Muscle layer of colon (tissue), 2 donors: ENCODE measurements at regions not wholly inside any gene's neighbourhood (a gene's known extent, or its start where the extent isn't known, plus 50 kb on each side); places are given as distances from the start of the nearest gene placed in this dataset.

Experiments used
- H3K27ac ChIP-seq: one replicate; pipeline ENCODE4 v1.7.0; 2013; ENCODE audit warnings: low read depth, mild to moderate bottlenecking, low read length, moderate library complexity
- H3K27me3 ChIP-seq, 2 donors: one replicate each; pipeline ENCODE4 v1.7.0; 2013; ENCODE audit warnings: low read length in 2 of 2, mild to moderate bottlenecking in 2 of 2; ENCODE audit not compliant: insufficient read depth in 2 of 2, control insufficient read depth in 1 of 2
- H3K36me3 ChIP-seq: one replicate; pipeline ENCODE4 v1.7.0; 2013; ENCODE audit warnings: mild to moderate bottlenecking, low read length; ENCODE audit not compliant: insufficient read depth
- H3K4me1 ChIP-seq: one replicate; pipeline ENCODE4 v1.7.0; 2013; ENCODE audit warnings: mild to moderate bottlenecking, low read length; ENCODE audit not compliant: insufficient read depth
- H3K4me3 ChIP-seq, 2 donors: one replicate each; pipeline ENCODE4 v1.7.0; 2013; ENCODE audit warnings: low read length in 2 of 2, low read depth in 1 of 2, mild to moderate bottlenecking in 1 of 2, moderate library complexity in 1 of 2
- H3K9ac ChIP-seq: one replicate; pipeline ENCODE4 v1.7.0; 2013; ENCODE audit warnings: low read length
- H3K9me3 ChIP-seq: one replicate; pipeline ENCODE4 v1.7.0; 2013; ENCODE audit warnings: mild to moderate bottlenecking, low read length
- donor health status: abdominal sarcoma.
- donor health status: Adenocarcinoma of cecum.

GRCh38 chr4:71288875-71289274 lies 49.9 kb upstream of the SLC4A4 start:
- H3K9ac ChIP-seq, result no peak overlapping the region
- no peak overlapping the region for H3K27ac ChIP-seq
- no peaks in the 10 kb centered on the region for H3K36me3 ChIP-seq
- H3K4me3 ChIP-seq, result no peak overlapping the region
- no peaks in the 10 kb centered on the region for H3K9me3 ChIP-seq
- no peaks in the 10 kb centered on the region for H3K4me1 ChIP-seq
- H3K27me3 ChIP-seq, result no peaks in the 10 kb centered on the region
